ENCODE measurements at regions not wholly inside any gene's neighbourhood (a gene's known extent, or its start where the extent isn't known, plus 50 kb on each side); places are given as distances from the start of the nearest gene placed in this dataset.

DNA sequence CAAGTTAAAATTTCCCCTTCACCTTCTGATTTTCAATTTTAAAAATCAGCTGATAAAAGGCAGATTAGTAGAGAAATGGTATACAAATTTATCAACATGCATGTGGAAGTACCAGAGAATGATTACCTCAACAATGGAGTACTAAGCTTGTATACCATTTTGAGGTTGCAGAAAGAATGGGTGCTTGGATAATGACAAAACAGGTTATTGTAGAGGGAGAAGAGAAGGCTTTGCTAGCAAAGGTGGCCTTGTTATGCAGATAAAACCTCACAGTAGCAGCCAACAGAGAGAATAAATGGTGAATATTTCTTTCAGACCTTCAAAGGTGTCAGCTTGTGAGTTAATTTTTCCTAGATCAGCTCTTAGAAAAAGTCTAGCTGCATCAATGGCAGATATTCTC, 1174.9 kb upstream of the ADGRL4 start:
- H3K4me3 ChIP-seq (ENCODE audit: low read depth in 1 of 2, low read length in 1 of 2): no peak overlapping the region
- no peaks in the 10 kb centered on the region for H3K36me3 ChIP-seq
- H3K9me3 ChIP-seq: no peaks in the 10 kb centered on the region
- no peak overlapping the region for H3K27ac ChIP-seq
- no peaks in the 10 kb centered on the region for H3K4me1 ChIP-seq (ENCODE audit: control insufficient read depth in 1 of 2, insufficient read depth in 1 of 2, low read depth in 1 of 2, low read length in 1 of 2)
- no peaks in the 10 kb centered on the region for H3K27me3 ChIP-seq
- TF ChIP-seq, protein P1, sequence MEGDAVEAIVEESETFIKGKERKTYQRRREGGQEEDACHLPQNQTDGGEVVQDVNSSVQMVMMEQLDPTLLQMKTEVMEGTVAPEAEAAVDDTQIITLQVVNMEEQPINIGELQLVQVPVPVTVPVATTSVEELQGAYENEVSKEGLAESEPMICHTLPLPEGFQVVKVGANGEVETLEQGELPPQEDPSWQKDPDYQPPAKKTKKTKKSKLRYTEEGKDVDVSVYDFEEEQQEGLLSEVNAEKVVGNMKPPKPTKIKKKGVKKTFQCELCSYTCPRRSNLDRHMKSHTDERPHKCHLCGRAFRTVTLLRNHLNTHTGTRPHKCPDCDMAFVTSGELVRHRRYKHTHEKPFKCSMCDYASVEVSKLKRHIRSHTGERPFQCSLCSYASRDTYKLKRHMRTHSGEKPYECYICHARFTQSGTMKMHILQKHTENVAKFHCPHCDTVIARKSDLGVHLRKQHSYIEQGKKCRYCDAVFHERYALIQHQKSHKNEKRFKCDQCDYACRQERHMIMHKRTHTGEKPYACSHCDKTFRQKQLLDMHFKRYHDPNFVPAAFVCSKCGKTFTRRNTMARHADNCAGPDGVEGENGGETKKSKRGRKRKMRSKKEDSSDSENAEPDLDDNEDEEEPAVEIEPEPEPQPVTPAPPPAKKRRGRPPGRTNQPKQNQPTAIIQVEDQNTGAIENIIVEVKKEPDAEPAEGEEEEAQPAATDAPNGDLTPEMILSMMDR (IDR thresholded peaks at IDR 0.05): no peak

DNA sequence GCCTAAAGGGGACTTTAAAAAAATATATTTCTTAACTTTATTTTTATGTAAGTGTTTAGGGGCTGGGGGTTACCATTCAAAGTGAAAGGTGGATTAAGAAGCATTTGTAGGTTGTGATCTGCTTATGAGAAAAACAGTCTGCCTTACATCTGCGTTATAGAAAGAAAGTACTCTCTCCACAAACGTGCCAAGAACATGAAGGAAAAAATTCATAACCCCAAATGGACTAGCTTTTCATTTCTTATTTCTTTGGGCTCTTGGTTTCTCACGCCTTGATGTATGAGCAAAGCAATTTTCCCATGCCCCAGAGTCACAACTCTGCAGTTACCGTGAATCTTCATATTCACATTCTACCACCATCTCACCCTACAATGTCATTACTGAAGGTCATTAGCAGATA, 1165.1 kb upstream of the ADGRL4 start:
- Histone ChIP-seq H3K27ac (no peak overlapping the region), H3K4me1 (ENCODE audit: control insufficient read depth in 1 of 2, insufficient read depth in 1 of 2, low read depth in 1 of 2, low read length in 1 of 2) (no peaks in the 10 kb centered on the region), H3K36me3 (no peaks in the 10 kb centered on the region), H3K9me3 (no peaks in the 10 kb centered on the region), H3K4me3 (ENCODE audit: low read depth in 1 of 2, low read length in 1 of 2) (no peak overlapping the region), H3K27me3 (no peaks in the 10 kb centered on the region)
- TF ChIP-seq, protein P1 (IDR thresholded peaks at IDR 0.05): no peak

DNA sequence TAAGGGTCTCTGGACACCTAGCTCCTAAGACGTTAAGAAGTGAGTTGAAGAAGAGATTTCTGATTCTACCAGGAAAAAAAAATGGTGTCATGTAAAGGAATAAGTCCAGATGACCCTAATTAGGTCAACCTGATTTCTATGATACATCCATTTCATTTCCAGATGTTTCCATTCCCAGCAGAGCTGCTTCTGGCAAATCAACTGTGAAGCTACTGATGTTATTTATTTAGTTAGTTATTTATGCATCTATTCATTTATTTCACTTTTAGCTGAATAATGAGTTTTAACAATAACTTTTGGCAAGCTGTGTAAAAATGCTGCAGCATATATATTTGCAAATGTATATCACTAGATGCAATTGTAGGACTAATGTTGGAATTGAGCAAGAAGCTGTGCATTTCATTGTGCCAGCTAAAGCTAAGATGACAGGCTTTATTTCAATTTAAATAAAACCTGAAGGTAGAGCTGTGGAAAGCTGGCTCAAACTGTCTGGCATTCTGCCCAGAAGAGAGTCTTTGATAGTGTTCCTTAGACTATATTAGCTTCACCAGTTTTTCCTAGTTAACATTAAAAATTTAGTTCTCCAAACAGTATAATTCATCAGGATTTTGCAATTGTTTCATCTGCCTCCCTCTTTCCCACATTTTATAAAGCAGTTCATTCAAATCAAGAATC, 1164.4 kb upstream of the ADGRL4 start:
- Histone ChIP-seq H3K27ac (no peak overlapping the region), H3K27me3 (no peaks in the 10 kb centered on the region), H3K9me3 (no peaks in the 10 kb centered on the region), H3K4me3 (ENCODE audit: low read depth in 1 of 2, low read length in 1 of 2) (no peak overlapping the region), H3K4me1 (ENCODE audit: control insufficient read depth in 1 of 2, insufficient read depth in 1 of 2, low read depth in 1 of 2, low read length in 1 of 2) (no peaks in the 10 kb centered on the region), H3K36me3 (no peaks in the 10 kb centered on the region)
- TF ChIP-seq, protein P1 (IDR thresholded peaks at IDR 0.05): no peak

GRCh38 chr1:80164150-80164549, 1157.6 kb upstream of the ADGRL4 start:
- H3K27ac ChIP-seq: no peak overlapping the region
- H3K4me1 ChIP-seq (ENCODE audit: control insufficient read depth in 1 of 2, insufficient read depth in 1 of 2, low read depth in 1 of 2, low read length in 1 of 2): no peaks in the 10 kb centered on the region
- no peaks in the 10 kb centered on the region for H3K27me3 ChIP-seq
- no peaks in the 10 kb centered on the region for H3K9me3 ChIP-seq
- no peaks in the 10 kb centered on the region for H3K36me3 ChIP-seq
- H3K4me3 ChIP-seq (ENCODE audit: low read depth in 1 of 2, low read length in 1 of 2): no peak overlapping the region
- TF ChIP-seq, protein P1 (IDR thresholded peaks at IDR 0.05): no peak

- Histone ChIP-seq H3K4me3 (ENCODE audit: low read depth in 1 of 2, low read length in 1 of 2) (no peak overlapping the region), H3K27ac (no peak overlapping the region), H3K9me3 (no peaks in the 10 kb centered on the region), H3K27me3 (no peaks in the 10 kb centered on the region), H3K4me1 (ENCODE audit: control insufficient read depth in 1 of 2, insufficient read depth in 1 of 2, low read depth in 1 of 2, low read length in 1 of 2) (no peaks in the 10 kb centered on the region), H3K36me3 (no peaks in the 10 kb centered on the region)
- TF ChIP-seq, protein P1 (IDR thresholded peaks at IDR 0.05): no peak
Measured at GRCh38 chr1:80163686-80164085, 1157.2 kb upstream of the ADGRL4 start.

Data from neutrophil (primary cell).